GM18517 (cell line): ENCODE measurements at regions not wholly inside any gene's neighbourhood (a gene's known extent, or its start where the extent isn't known, plus 50 kb on each side); places are given as distances from the start of the nearest gene placed in this dataset.

Experiments used
- ATAC-seq: cut with Tn5 transposase; IDR thresholded peaks from one replicate; pipeline ENCODE4 v1.9.1; 2021; ENCODE audit warnings: mild to moderate bottlenecking, moderate library complexity; ENCODE audit not compliant: unreplicated experiment

DNA sequence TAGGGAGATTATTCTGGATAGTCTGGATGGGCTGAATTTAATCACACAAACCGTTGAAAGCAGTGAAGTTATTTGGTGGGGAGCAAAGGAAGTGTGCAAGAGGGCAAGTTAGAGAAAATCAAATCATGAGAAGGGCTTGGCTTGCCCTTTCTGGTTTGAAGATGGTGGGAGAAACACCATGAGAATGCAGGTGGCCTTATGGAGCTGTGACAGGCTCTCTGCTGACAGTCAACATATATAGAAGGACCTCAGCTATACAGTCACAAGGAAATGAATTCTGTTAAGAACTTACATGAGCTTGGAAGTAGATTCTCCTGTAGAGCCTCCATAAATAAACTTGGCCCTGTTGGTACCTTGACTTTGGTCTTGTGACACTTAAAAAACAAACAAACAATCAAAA, 72.3 kb downstream of the GMNC start:
- no peak for ATAC-seq

DNA sequence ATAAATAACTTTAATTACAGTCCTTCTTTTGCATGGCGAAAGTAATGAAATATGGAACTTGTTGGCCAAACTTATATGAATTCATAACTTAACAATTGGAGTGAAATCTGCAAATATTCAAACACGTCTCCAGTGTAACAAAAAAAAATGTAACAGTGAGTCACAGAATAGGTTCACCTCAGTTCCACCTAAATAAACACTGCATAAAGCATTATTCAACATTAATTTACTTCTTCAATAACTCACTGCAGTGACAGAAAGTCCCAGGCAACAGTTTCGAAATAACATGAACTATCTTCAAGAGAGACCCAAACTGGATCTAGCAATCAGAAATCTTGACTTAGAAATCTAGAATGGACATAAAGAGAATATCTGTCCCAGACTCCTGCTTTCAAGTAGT, 75.6 kb downstream of the GMNC start:
- ATAC-seq: no peak

DNA sequence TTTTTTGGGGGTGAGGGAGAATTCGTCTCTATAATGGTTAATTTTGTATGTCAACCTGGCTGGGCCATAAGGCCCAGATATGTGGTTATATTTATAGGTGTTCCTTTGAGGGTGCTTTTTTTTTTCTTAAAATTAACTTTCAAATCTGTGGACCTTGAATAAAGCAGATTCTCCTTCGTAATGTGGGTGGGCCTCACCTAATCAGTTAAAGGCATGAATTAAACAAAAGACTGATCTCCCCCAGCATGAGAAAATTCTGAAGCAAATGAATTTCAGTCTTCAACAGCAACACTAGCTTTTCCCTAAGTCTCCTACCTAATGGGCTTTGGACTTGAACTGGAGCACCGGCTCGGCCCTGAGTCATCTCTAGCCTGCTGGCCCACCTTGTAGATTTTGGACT, 77.4 kb downstream of the GMNC start:
- ATAC-seq: no peak

DNA sequence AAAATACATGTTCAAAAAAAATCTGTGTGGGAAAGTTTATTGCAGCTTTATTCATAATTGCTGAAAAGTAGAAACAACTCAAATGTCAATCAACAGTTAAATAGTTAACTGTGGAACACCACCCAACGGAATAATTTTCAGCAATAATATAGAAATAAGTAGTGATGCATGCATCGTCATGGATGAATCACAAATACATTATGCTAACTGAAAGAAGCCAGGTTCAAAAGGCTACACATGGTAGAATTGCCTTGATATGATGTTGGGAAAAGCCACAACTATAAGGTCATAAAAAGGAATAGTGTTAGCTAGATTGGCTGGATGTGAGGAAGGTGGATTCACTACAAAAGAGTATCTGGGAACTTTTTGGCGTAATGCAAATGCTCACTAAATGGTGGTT, 82.0 kb downstream of the GMNC start:
- ATAC-seq: no peak

DNA sequence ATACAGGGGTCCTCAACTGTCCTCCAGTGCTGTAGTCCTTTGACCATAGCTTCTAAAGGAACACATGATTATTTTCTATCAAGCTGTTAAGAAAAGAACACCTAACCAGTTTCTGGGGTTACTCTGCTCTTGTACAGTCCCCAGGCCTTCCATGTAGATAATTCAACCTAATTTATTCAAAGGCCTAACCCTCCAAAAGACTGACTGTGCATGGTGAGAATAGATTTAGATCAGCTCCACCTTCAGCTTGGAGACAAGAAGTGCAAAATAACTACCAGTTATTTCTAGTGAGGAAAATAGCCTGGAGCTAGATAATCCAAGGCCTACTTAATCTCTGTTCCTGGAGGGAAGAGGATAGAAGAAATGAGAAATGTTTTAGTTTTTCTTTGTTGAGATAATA, 87.9 kb downstream of the GMNC start:
- ATAC-seq: no peak

DNA sequence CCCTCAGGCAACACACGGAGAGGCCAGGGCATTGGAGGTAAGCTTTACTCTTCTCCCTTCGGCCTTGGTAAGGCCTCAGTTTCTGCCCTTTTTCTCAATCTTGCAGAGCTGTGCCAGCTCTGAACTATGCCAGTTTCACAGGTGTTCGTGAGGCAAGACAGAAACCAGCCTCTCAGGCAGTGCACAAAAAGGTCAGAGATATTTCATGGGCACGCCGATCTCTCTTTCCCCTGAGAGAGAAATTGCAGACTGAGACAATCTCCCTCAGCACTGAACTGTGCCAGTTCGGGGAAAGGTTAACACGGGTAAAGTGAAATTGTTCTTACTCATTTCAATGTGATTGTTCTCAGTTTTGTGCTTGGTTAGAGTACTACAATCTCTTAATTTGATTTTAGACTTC, 88.5 kb downstream of the GMNC start:
- no peak for ATAC-seq

DNA sequence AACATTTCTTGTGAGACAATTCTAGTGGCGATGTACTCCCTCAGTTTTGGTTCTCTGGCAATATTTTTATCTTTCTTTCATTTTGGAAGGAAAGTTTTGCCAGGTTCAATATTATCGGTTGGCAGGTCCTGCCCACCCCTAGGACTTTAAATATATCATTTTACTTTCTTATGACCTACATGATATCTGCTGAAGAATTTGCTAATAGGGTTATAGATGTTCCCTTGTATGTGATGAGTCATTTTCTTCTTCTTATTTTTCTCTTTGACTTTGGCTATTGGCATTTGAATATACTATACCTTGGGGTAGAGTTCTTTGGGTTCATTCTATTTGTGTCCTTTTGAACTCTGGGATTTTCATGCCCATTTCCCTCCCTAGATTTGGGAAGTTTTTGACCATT, 89.7 kb downstream of the GMNC start:
- no peak for ATAC-seq

DNA sequence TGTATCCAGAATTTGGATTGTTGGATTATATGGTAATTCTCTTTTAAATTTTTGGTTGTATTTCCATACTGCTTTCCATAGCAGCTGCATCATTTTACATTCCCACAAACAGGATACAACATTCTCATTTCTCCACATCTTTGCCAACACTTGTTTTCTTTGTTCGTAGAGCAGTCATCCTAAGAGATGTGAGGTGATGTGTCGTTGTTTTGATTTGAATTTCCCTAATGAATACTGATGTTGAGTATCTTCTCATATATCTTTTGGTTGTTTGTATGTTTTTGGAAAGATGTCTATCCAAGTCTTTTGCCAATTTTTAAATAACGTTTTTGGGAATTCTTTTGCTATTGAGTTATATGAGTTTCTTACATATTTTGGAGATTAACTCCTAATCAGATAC, 93.6 kb downstream of the GMNC start:
- ATAC-seq: no peak

DNA sequence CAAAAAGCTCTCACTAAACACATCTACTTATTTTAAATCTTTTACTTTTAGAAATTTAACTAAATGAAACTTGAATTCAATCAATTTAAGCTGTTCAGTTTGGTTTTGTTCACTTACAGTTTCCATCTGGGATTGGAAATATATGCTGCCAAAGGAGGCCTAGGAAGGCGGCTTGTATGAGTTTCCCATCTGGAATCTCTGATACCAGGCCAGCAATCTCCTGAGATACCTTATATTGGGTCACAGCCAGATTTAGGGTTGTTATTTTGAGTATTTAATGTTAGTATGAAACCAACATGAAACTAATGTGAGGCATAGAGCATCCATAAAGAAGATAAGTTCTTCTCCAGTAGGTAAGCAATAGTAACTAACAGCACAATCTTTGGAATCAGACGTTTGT, 94.6 kb downstream of the GMNC start:
- ATAC-seq: no peak

DNA sequence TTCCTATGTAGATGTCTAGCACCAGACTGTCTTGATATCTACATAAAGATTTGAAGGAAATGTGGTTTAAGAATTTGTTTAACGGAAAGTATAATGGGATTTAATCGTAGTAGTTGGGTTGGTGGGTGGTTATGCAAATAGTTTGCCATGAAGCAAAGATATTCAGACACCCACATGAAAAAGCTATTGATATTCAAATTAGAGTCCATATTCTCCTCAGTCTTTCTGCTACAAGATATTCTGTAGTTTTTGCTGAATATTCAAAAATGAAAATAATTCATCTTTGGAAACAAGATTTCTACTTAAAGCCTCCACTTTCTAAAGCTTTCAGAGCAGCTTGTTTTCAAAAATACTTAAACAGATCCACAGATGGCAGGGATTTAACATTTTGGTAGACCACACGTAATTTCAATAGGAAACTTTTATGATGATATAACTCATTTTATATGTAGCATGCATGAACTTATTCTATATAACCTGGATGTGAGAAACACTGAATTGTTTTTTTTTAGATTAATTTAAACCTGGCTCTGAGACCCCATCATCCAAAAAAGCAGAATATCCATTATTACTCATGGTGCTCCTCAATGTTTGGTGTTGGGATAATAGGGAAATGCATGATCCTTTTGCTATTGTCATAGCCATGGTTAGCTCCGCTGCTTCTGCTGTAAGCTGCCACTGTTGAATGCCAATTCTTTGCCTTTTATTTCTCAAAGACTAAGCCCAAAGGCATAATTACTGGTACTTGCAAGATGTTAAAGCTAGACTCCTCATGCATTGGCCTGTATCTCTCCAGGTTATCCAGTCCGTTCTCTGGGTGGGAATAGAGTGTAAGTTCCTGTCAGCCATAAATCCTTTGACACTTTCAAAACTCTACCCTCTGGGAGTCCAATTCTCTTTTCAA, 98.0 kb downstream of the GMNC start:
- ATAC-seq: no peak

DNA sequence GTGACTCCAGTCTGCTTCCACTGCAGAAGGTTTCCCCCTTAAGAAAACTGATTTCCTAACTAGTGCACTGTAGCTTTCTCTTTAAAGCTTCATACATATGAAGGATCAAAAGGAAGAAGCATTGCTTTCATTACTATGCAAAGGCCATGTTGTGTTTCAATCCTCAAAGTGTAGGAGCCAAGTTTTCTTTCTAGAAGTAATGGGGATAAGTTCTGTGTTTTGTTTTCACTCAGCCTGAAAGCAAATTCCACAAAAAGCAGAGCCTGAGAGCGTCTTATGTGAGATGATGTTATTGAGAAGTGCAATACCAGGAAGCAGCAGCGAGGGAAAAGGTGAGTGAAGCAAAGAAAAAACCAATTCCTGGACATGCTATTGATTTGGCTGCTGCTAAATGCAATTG, 99.7 kb downstream of the GMNC start:
- ATAC-seq: no peak

DNA sequence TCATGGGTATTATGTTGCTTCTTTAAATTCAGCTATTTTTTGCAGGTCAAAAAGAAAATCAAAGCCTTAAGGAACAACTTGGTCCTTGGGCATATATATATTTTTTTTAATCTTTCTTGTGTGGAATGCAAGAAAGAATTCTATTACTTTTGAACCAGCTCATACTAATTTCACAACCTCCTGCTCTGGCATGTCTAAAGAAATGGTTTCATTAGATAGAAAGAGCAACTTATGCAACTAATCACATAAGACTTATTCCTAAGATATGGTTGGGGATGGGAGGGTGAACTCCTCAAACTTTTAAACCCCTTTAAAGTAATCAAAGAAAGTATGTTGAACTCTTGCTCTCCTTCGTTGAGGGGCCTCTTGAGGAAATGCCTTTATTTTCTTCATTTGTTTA, 114.9 kb downstream of the GMNC start:
- ATAC-seq: no peak

DNA sequence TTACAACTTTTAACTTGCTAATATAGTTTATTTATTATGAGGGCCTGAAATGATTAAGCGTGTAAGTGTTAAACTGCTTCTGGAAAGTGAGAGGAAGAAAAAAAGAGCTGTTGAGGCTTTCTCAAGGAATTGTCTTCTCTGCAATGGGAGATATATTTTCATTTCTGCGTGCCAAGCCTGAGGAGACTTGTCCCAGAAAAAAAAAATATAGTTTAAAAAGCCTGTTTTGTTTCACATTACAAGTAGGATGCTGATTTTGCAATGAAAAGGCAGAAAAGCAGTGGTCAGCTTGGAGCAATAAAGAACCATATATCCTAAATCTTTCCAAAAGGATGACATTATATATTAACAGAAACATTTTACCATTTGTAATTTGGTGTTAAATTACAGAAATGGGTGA, 115.5 kb downstream of the GMNC start:
- no peak for ATAC-seq

DNA sequence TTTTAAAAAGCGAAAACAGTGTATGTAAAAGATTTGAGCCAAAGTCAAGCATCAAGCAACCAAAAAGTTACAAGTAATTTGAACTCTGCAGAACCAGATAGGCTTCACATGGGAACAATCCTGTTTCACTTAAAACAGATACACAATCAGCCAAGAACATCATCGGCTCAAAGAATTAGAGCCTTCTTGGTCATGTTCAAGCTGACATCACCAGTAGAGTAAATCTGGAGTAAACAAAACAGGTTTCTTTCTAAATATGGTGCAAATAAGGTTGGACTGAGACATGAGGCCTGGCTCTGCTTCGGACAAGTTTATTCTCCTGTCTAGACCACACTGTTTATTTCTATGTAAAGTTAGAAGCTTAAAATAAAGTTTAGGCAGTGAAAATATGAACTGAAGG, 116.0 kb downstream of the GMNC start:
- no peak for ATAC-seq

DNA sequence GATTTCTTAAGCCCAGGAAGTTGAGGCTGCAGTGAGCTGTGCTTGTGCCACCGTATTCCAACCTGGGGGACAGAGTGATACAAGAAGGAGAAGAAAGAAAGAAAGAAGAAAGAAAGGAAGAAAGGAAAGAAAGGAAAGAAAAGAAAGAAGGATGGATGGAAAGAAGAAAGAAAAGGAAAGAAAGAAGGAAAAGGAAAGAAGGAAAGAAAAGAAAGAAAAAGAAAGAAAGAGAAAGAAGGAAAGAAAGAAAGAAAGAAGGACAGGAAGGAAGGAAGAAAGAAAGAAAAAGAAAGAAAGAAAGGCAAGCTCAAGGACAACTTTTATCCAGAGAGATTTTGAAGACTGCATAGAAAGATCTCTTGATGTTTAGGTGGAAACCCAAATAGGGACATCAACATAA, 120.7 kb downstream of the GMNC start:
- no peak for ATAC-seq

DNA sequence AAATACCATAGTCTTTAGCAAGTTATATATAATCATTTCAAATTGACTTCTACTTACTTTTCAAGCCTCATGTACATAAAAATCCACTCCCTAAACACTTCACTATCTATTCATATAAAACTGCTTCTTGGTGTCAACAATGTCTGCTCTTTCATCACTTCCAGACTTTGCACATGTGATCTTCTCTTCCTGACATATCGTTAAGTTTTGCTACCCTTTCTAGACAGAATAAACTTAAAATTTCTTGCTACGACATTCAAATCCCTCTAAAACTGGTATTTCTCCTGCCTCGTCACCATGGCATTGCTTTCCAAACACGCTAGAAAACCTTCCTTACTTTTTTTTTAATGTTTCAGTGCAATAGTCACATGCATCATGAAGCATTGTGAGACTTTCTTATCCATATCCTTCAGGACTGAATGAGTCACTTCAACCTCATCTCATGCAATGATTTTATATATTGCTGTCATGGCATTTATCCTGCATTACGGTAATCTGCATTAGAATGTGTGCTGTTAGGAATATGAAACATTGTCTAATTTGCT, 122.8 kb downstream of the GMNC start:
- ATAC-seq: no peak

DNA sequence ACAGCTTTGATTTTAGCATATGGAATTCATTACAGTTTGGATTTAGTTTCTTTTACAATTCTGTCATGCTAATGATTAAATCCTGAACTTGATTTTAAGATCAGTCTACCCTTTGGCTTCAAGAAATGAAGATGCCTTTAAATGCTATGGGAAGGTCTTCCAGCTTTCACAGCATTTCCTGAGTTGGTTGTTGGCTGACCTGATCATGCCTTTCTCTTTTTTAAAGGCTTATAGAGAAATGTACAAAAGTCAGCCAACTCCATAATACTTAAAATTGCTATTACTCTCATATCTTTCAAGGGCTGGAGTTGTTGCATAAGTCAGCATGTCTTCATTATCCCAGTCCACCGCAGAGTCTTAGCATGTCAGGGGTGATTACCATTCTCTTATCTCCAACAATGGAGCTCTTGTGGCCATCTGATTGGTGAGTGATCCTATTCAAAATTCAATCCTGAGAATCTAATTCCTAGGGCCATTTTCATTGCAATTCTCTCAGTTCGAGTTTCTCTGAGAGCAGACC, 123.8 kb downstream of the GMNC start:
- no peak for ATAC-seq

DNA sequence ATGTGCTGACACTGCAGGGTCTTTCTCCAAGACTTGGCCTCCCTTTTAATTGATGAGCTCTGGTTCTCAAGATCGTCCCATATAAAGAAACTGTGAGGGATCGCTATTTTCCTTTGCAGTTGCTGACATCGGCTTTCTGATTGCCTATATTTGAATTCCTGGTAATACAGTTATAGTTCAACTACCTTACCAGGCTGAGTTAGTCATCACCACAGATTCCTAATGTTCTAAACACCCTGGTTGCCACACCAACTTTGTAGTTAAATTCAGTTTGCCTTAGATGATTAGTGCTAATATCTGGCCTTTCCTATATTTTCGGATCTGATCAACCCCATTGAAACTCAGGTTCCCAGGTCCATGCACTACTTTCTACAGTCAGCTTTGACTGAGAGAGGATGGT, 125.0 kb downstream of the GMNC start:
- no peak for ATAC-seq

DNA sequence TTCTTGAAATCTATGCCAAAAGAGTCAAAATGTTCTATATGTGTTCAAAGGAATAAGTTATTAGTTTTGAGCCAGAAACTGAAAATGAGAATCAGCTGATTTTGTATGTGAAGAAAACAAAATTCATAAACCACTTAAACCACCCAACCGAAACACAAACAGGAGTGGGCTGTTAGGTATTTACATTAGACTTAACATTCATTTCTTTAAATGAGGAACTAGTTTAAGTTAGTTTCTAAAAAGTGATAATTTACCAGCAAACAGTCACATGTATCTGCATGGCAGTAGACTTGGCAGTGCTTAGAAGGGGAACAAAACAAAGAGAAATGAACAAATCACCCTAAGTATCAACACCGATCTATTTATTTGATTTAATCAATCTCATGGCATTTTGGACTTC, 128.0 kb downstream of the GMNC start:
- no peak for ATAC-seq

DNA sequence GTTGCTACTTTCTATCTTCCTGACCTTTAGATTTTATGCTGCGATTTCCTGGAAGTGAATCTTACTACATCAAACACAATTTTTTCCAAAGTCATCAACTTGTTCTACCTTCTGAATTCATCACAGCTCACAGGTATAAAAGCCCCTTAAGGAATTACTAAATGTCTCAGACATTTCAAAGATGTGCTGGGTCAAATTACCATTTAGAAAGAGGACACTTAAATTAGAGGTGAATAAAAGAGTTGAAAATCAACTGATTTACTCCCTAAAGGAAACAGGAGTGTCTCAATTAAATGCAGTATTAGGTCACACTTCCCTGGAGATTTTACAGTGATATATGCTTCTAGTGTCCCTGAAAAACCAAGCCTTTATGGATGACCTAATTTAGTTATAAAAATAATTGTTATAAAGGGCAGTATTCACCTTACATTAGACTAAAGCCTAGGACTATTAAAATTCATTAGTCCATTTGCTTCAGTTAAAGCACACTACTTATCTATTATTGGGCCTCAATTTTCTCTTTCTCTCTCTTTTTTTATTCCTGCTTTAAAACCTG, 128.8 kb downstream of the GMNC start:
- ATAC-seq: no peak

DNA sequence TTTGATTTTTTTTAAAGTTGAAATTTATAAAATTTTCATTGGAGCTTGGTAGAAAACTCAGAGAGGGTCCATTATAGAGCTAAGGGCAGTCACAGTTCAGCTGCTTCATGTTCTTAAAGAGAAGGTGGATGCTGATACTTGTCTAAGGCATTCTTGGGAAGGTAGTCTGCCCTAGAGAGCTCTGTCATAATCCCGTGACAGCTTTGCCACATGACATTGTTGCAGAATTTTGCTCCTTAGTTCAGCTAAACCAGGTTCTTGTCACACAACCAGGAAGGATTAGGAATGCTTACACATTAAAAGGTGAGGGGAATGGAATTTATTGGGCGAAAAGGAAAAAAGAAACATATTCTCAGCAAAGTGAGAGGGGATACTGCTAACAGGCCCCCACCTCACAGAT, 130.9 kb downstream of the GMNC start:
- ATAC-seq: no peak

DNA sequence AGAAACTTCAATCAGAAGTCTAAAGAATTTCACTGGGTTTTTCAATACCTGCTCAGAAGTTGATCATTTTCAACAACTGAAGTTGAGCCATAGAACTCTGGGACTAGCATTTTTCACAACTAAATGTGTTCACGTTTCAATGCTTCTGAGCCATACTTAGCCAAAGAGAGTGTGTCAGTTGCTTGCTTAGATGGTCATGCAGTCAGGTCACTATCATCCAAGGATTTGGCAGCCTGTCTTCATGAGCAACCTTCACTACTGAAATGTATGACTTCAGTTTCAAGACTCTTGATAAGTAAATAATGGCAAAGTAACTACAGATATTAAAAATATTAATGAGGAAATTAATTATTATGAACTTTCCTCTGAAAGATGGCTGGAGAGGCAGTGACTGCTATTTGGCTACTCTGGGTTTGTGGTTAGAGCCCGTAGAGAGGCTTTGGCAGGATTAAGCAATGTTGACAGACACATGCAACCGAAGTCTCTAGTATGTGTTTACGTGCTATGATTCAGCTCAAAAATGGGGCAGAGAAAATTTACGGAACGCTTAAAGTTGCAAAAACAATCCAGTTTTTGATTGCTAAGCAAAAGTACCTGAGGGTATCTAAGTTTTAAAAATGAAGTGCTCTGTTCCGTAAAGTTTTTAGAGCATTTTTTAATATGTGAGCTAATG, 133.8 kb downstream of the GMNC start:
- ATAC-seq: no peak
